ENCODE measurements at regions not wholly inside any gene's neighbourhood (a gene's known extent, or its start where the extent isn't known, plus 50 kb on each side); places are given as distances from the start of the nearest gene placed in this dataset.

DNA sequence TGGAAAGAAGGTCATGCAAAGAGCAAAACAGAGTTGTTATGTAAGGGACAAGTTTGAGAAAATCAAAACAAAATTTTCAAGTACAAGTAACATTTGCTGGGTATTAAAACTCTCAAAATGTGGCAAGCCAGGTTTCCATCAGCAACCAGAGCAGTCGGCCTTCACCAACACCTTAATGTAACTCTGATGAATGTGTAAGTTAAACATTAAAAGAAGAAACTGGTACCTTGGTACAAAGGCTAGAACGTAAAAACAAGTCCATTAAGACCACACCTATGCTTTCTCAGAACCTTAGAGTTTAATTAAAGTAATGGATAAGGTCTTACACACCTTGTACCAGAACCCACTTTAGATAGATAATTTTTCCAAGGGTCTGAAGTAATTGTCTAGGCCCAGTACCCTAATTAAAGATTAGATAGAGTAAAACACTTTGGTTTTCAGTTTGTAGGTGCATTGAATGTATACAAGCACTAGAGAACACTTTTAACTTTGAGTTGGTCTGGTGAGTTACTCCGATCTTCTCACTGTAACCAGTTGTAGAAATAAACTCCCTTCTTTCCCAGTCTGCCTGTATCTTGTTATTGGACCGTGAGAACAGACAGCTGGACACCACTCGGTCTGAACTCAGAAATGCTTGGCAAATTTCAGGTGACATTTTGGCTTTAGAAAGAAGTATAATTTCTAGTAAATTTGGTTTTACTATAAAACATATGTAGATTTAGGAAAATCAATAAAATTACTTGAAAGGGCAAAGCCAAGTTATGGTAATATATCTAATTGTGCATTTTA is 319.4 kb downstream of the HTR1B start:
- no peaks in the 10 kb centered on the region for H3K27me3 ChIP-seq (ENCODE audit: control insufficient read depth in 1 of 2, insufficient read depth in 2 of 2, low read length in 1 of 2)
- DNase-seq (no peak), ATAC-seq (ENCODE audit: low FRiP score) (no peak)
- no peak overlapping the region for H3K27ac ChIP-seq (ENCODE audit: low read depth in 1 of 2, low read length in 2 of 2)
- 85 to 87% methylated on average over 5 of the region's 5 CpGs for WGBS, 2 donors
- H3K36me3 ChIP-seq (ENCODE audit: control insufficient read depth in 1 of 2, insufficient read depth in 2 of 2, low read length in 1 of 2): no peaks in the 10 kb centered on the region
- H3K4me3 ChIP-seq (ENCODE audit: low read length in 2 of 2): no peak overlapping the region
- intact Hi-C loops (cut with DNase I): loop anchor here in 1 of 2 donors (5.0 kb wide), 1 partner anchor 313 kb away; no protein-coding TSS in a partner anchor
- H3K4me1 ChIP-seq (ENCODE audit: control insufficient read depth in 1 of 2, insufficient read depth in 2 of 2, low read length in 2 of 2): no peaks in the 10 kb centered on the region
- H3K9me3 ChIP-seq (ENCODE audit: control insufficient read depth, low read length): no peaks in the 10 kb centered on the region

DNA sequence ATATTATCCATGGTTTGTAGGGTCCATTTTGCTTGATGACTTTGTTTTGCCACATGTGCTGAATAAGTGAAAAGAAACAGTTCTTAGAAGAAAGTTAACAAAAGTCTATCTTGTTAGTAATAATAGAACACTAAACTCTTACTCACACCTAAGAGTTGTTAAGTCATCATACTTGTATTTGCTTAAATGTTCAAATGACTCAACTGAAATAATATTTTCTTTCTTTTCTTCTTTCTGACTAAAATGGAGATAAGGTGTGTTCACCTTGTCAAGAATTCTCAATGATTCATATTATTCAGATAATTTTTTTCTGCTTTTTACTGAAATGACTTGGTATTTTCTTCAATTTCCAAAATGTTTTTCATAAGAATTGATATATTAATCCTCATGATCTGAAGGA is 327.2 kb downstream of the HTR1B start:
- H3K9me3 ChIP-seq (ENCODE audit: control insufficient read depth, low read length): no peaks in the 10 kb centered on the region
- H3K36me3 ChIP-seq (ENCODE audit: control insufficient read depth in 1 of 2, insufficient read depth in 2 of 2, low read length in 1 of 2): no peaks in the 10 kb centered on the region
- intact Hi-C loops (cut with DNase I): no loop called here
- H3K4me3 ChIP-seq (ENCODE audit: low read length in 2 of 2): no peak overlapping the region
- no peak for ATAC-seq (ENCODE audit: low FRiP score)
- no peaks in the 10 kb centered on the region for H3K27me3 ChIP-seq (ENCODE audit: control insufficient read depth in 1 of 2, insufficient read depth in 2 of 2, low read length in 1 of 2)
- no peak for DNase-seq
- no peaks in the 10 kb centered on the region for H3K4me1 ChIP-seq (ENCODE audit: control insufficient read depth in 1 of 2, insufficient read depth in 2 of 2, low read length in 2 of 2)
- no peak overlapping the region for H3K27ac ChIP-seq (ENCODE audit: low read depth in 1 of 2, low read length in 2 of 2)

DNA sequence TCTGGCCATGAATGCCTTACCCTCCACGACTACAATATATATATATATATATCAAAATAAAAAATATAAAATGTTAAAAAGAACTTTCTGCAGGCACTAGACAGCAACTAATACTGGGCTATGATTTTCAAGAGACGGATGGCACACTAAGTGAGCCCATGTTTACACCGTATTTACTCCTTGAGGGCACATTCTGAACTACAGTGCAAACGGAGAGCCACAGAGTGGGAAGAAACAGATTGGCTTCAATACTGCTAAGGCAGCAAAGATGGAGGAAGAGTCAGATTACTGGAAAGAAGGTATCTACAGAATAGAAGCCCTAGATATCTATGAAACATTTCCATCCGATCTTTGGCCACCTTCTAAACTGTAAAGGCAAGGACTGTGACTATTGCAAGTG is 330.3 kb downstream of the HTR1B start:
- no peaks in the 10 kb centered on the region for H3K36me3 ChIP-seq (ENCODE audit: control insufficient read depth in 1 of 2, insufficient read depth in 2 of 2, low read length in 1 of 2)
- H3K9me3 ChIP-seq (ENCODE audit: control insufficient read depth, low read length): no peaks in the 10 kb centered on the region
- no peak overlapping the region for H3K27ac ChIP-seq (ENCODE audit: low read depth in 1 of 2, low read length in 2 of 2)
- H3K4me3 ChIP-seq (ENCODE audit: low read length in 2 of 2): no peak overlapping the region
- 80 to 86% methylated on average over 5 of the region's 5 CpGs for WGBS, 2 donors
- no peak for DNase-seq
- H3K4me1 ChIP-seq (ENCODE audit: control insufficient read depth in 1 of 2, insufficient read depth in 2 of 2, low read length in 2 of 2): no peaks in the 10 kb centered on the region
- intact Hi-C loops (cut with DNase I): no loop called here
- ATAC-seq (ENCODE audit: low FRiP score): no peak
- no peaks in the 10 kb centered on the region for H3K27me3 ChIP-seq (ENCODE audit: control insufficient read depth in 1 of 2, insufficient read depth in 2 of 2, low read length in 1 of 2)

DNA sequence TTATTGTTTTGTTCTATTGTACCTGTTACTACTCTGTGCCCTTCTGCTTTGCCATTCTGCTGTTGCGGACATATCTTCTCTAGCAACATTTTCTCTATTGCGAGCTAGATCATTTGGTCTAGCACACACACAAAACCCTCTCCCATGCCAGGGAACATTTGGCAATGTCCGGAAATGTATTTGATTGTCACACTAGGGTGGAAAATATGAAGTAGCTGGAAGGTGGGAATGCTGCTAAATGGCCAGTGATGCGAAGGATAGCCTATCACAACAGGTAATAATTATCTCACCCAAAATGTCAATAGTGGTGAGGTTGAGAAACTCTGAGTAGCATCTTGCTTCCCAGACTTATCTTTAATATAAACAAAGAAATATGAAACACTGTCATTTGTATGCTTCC is 331.9 kb downstream of the HTR1B start:
- no peaks in the 10 kb centered on the region for H3K9me3 ChIP-seq (ENCODE audit: control insufficient read depth, low read length)
- H3K4me1 ChIP-seq (ENCODE audit: control insufficient read depth in 1 of 2, insufficient read depth in 2 of 2, low read length in 2 of 2): no peaks in the 10 kb centered on the region
- DNase-seq (no peak), ATAC-seq (ENCODE audit: low FRiP score) (no peak)
- intact Hi-C loops (cut with DNase I): no loop called here
- no peaks in the 10 kb centered on the region for H3K36me3 ChIP-seq (ENCODE audit: control insufficient read depth in 1 of 2, insufficient read depth in 2 of 2, low read length in 1 of 2)
- WGBS, 2 donors: 84 to 86% methylated on average over 4 of the region's 4 CpGs
- no peaks in the 10 kb centered on the region for H3K27me3 ChIP-seq (ENCODE audit: control insufficient read depth in 1 of 2, insufficient read depth in 2 of 2, low read length in 1 of 2)
- H3K4me3 ChIP-seq (ENCODE audit: low read length in 2 of 2): no peak overlapping the region
- no peak overlapping the region for H3K27ac ChIP-seq (ENCODE audit: low read depth in 1 of 2, low read length in 2 of 2)

DNA sequence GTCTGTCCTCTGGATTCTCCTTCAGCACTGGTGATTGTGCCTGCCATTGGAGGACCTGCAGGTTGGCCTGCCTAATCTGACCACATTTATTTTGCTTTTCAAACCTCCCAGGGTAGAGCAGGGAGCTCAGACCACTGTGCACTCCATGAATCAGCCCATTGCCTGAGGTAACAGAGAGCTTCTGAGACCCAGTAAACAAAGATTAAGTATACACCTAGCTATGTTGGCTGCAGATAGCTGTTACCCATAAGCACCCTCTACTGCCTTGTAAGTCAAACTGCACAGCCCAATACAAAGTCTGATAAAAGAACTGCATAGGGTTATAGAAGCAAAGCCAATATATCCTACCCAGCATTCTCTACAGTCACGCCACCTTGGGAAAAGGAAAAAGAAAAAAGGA is 338.7 kb downstream of the HTR1B start:
- intact Hi-C loops (cut with DNase I): no loop called here
- ATAC-seq (ENCODE audit: low FRiP score): no peak
- WGBS, 2 donors: 86 to 100% methylated on average over 1 of the region's 1 CpG

DNA sequence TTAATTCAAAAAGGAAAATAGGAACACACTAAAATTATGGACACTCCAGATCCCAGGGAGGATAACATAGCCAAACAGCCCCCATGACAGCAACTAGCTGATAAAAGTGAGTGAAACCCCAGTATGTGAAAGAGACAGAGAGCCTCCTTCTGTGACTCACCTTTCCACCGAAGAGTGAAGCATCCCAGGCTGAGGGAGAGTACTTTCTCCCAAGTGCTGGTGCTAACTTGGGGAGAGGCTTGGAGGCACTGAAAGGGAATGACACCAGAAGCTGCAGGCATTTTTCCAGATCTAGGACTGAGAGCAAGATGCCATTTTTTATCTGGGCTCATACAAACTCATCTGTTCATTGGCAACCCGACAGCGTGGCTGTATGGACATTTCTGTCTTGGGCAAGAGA is 339.8 kb downstream of the HTR1B start:
- intact Hi-C loops (cut with DNase I): no loop called here
- Histone ChIP-seq H3K36me3 (ENCODE audit: control insufficient read depth in 1 of 2, insufficient read depth in 2 of 2, low read length in 1 of 2) (peaks cover 0 to 3% of the 10 kb centered on the region in 2 donors), H3K27me3 (ENCODE audit: control insufficient read depth in 1 of 2, insufficient read depth in 2 of 2, low read length in 1 of 2) (no peaks in the 10 kb centered on the region), H3K27ac (ENCODE audit: low read depth in 1 of 2, low read length in 2 of 2) (no peak overlapping the region), H3K9me3 (ENCODE audit: control insufficient read depth, low read length) (no peaks in the 10 kb centered on the region), H3K4me3 (ENCODE audit: low read length in 2 of 2) (no peak overlapping the region), H3K4me1 (ENCODE audit: control insufficient read depth in 1 of 2, insufficient read depth in 2 of 2, low read length in 2 of 2) (no peaks in the 10 kb centered on the region)
- ATAC-seq (ENCODE audit: low FRiP score) (no peak), DNase-seq (no peak)
- 83 to 89% methylated on average over 3 of the region's 3 CpGs for WGBS, 2 donors

More for the DNA sequence above, 338.7 kb downstream of the HTR1B start:
- H3K4me3 ChIP-seq (ENCODE audit: low read length in 2 of 2): no peak overlapping the region
- H3K9me3 ChIP-seq (ENCODE audit: control insufficient read depth, low read length): no peaks in the 10 kb centered on the region
- no peak for DNase-seq
- H3K4me1 ChIP-seq (ENCODE audit: control insufficient read depth in 1 of 2, insufficient read depth in 2 of 2, low read length in 2 of 2): no peaks in the 10 kb centered on the region
- H3K27ac ChIP-seq (ENCODE audit: low read depth in 1 of 2, low read length in 2 of 2): no peak overlapping the region
- peaks cover 0 to 3% of the 10 kb centered on the region in 2 donors for H3K36me3 ChIP-seq (ENCODE audit: control insufficient read depth in 1 of 2, insufficient read depth in 2 of 2, low read length in 1 of 2)
- no peaks in the 10 kb centered on the region for H3K27me3 ChIP-seq (ENCODE audit: control insufficient read depth in 1 of 2, insufficient read depth in 2 of 2, low read length in 1 of 2)

DNA sequence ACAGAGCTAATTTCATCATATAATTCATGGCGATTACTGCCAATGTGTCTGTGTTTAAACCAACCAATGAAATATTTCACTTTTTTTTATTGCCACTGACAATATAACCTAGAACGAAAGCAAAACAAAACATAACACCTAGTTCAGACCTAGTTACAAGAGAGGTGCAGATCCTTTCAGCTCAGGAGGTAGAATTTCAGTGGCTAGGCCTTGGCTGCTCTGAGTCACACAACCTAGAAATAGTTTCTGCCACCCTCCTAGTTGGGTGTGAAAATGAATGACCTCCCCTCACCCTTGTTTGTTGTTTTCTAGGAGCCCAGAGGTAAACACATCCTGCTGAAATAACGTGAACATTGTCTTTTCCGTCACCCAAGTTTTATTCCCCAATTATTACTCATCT is 356.3 kb downstream of the HTR1B start:
- intact Hi-C loops (cut with DNase I): no loop called here
- no peaks in the 10 kb centered on the region for H3K4me1 ChIP-seq (ENCODE audit: control insufficient read depth in 1 of 2, insufficient read depth in 2 of 2, low read length in 2 of 2)
- no peaks in the 10 kb centered on the region for H3K9me3 ChIP-seq (ENCODE audit: control insufficient read depth, low read length)
- DNase-seq (no peak), ATAC-seq (ENCODE audit: low FRiP score) (no peak)
- H3K27ac ChIP-seq (ENCODE audit: low read depth in 1 of 2, low read length in 2 of 2): no peak overlapping the region
- no peaks in the 10 kb centered on the region for H3K36me3 ChIP-seq (ENCODE audit: control insufficient read depth in 1 of 2, insufficient read depth in 2 of 2, low read length in 1 of 2)
- H3K27me3 ChIP-seq (ENCODE audit: control insufficient read depth in 1 of 2, insufficient read depth in 2 of 2, low read length in 1 of 2): no peaks in the 10 kb centered on the region
- no peak overlapping the region for H3K4me3 ChIP-seq (ENCODE audit: low read length in 2 of 2)
- WGBS, 2 donors: 73 to 78% methylated on average over 4 of the region's 4 CpGs

DNA sequence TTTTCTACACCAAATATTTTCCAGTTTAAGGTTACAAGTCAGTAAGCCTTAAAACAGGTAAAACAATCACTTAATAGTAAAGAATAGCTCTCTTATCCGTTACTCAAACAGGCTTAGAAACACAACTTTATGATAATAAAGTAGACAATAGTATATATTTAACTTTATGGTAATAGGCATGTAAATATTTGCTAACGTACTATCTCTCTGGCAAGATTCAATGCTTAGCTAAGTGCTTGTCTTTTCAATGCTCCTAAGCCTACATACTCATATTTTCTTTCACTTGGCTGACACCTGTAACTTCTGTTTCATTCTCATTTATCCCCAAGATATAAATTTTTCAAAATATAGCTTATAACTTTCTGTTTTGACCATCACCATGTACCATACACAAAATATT is 358.2 kb downstream of the HTR1B start:
- no peak for ATAC-seq (ENCODE audit: low FRiP score)
- Histone ChIP-seq H3K27ac (ENCODE audit: low read depth in 1 of 2, low read length in 2 of 2) (no peak overlapping the region), H3K36me3 (ENCODE audit: control insufficient read depth in 1 of 2, insufficient read depth in 2 of 2, low read length in 1 of 2) (no peaks in the 10 kb centered on the region), H3K9me3 (ENCODE audit: control insufficient read depth, low read length) (no peaks in the 10 kb centered on the region), H3K4me1 (ENCODE audit: control insufficient read depth in 1 of 2, insufficient read depth in 2 of 2, low read length in 2 of 2) (no peaks in the 10 kb centered on the region), H3K27me3 (ENCODE audit: control insufficient read depth in 1 of 2, insufficient read depth in 2 of 2, low read length in 1 of 2) (no peaks in the 10 kb centered on the region), H3K4me3 (ENCODE audit: low read length in 2 of 2) (no peak overlapping the region)
- no peak for DNase-seq
- WGBS, 2 donors: 74 to 81% methylated on average over 2 of the region's 2 CpGs
- intact Hi-C loops (cut with DNase I): no loop called here

DNA sequence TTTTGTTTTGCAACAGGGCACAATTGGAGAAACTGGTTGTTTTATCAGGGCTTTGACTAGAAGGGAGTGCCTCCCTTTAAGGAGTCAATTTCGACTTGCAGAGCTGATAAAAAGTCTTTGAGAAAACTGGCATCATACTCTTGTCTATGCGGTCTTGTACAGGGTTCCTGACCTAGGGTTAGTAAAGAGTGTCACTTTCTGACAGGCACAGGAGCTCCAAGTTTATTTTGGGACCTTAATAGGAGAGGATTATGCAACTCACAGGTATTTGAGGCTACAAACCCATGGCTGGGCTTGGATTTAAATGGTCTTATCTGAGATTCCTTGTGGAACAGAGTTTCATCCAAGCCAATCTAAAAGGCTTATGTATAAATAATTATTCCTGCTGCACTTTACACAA is 365.4 kb downstream of the HTR1B start:
- 60 to 68% methylated on average over 2 of the region's 2 CpGs for WGBS, 2 donors
- intact Hi-C loops (cut with DNase I): no loop called here

More for the DNA sequence above, 365.4 kb downstream of the HTR1B start:
- no peaks in the 10 kb centered on the region for H3K4me1 ChIP-seq (ENCODE audit: control insufficient read depth in 1 of 2, insufficient read depth in 2 of 2, low read length in 2 of 2)
- H3K27me3 ChIP-seq (ENCODE audit: control insufficient read depth in 1 of 2, insufficient read depth in 2 of 2, low read length in 1 of 2): no peaks in the 10 kb centered on the region
- DNase-seq (no peak), ATAC-seq (ENCODE audit: low FRiP score) (no peak)
- no peaks in the 10 kb centered on the region for H3K36me3 ChIP-seq (ENCODE audit: control insufficient read depth in 1 of 2, insufficient read depth in 2 of 2, low read length in 1 of 2)
- H3K27ac ChIP-seq (ENCODE audit: low read depth in 1 of 2, low read length in 2 of 2): no peak overlapping the region
- no peak overlapping the region for H3K4me3 ChIP-seq (ENCODE audit: low read length in 2 of 2)
- no peaks in the 10 kb centered on the region for H3K9me3 ChIP-seq (ENCODE audit: control insufficient read depth, low read length)

Measured in aorta (tissue), 5 donors.